COLO668 (cell line): ENCODE measurements at regions not wholly inside any gene's neighbourhood (a gene's known extent, or its start where the extent isn't known, plus 50 kb on each side); places are given as distances from the start of the nearest gene placed in this dataset.
"Not testable (repeated sequence)": the region's sequence is repeated elsewhere in the genome, so short reads cannot be mapped to it uniquely, and the experiment has no call there.

Experiments
- DNase-seq: peaks from one replicate; lab custom pipeline; 2025; ENCODE audit not compliant: unreplicated experiment; lab: John Stamatoyannopoulos, UW

- DNase-seq: no peak
Measured at GRCh38 chr3:135539854-135540253, 425.7 kb upstream of the PPP2R3A start.

GRCh38 chr3:135549928-135550494 is 415.5 kb upstream of the PPP2R3A start:
- DNase-seq: no peak

- no peak for DNase-seq
Measured at GRCh38 chr3:135556174-135556573, 409.4 kb upstream of the PPP2R3A start.

- no peak for DNase-seq
Measured at GRCh38 chr3:135558150-135558783, 407.3 kb upstream of the PPP2R3A start.

- DNase-seq: no peak
Measured at GRCh38 chr3:135558906-135559305, 406.6 kb upstream of the PPP2R3A start.

GRCh38 chr3:135559802-135560201 is 405.7 kb upstream of the PPP2R3A start:
- DNase-seq: no peak

GRCh38 chr3:135560847-135561246 is 404.7 kb upstream of the PPP2R3A start:
- no peak for DNase-seq

GRCh38 chr3:135564696-135565095 is 400.8 kb upstream of the PPP2R3A start:
- DNase-seq: no peak

- DNase-seq: no peak
Measured at GRCh38 chr3:135565546-135565945, 400.0 kb upstream of the PPP2R3A start.

GRCh38 chr3:135567223-135567622 is 398.3 kb upstream of the PPP2R3A start:
- DNase-seq: no peak

- DNase-seq: peak; percentile 63
Measured at GRCh38 chr3:135576751-135577150, 388.8 kb upstream of the PPP2R3A start.

- no peak for DNase-seq
Measured at GRCh38 chr3:135581806-135582205, 383.7 kb upstream of the PPP2R3A start.

- DNase-seq: no peak
Measured at GRCh38 chr3:135582800-135583199, 382.7 kb upstream of the PPP2R3A start.

- DNase-seq: no peak
Measured at GRCh38 chr3:135596563-135596962, 369.0 kb upstream of the PPP2R3A start.

GRCh38 chr3:135597855-135598254 is 367.7 kb upstream of the PPP2R3A start:
- DNase-seq: no peak

GRCh38 chr3:135598597-135598996 is 366.9 kb upstream of the PPP2R3A start:
- no peak for DNase-seq

- not testable (repeated sequence) for DNase-seq
Measured at GRCh38 chr3:135604512-135604911, 361.0 kb upstream of the PPP2R3A start.

GRCh38 chr3:135618123-135618522 is 347.4 kb upstream of the PPP2R3A start:
- no peak for DNase-seq

GRCh38 chr3:135621184-135621920 is 344.2 kb upstream of the PPP2R3A start:
- no peak for DNase-seq

GRCh38 chr3:135622215-135622614 is 343.3 kb upstream of the PPP2R3A start:
- DNase-seq: no peak

GRCh38 chr3:135622656-135623055 is 342.9 kb upstream of the PPP2R3A start:
- no peak for DNase-seq

GRCh38 chr3:135623558-135623957 is 342.0 kb upstream of the PPP2R3A start:
- no peak for DNase-seq
